ENCODE measurements at regions not wholly inside any gene's neighbourhood (a gene's known extent, or its start where the extent isn't known, plus 50 kb on each side); places are given as distances from the start of the nearest gene placed in this dataset.

- TF ChIP-seq CTCF (conservative IDR thresholded peaks at IDR 0.05; ENCODE audit: low read depth), result no peak
- H3K27ac ChIP-seq, result no peak overlapping the region
- peak; percentile 9 for DNase-seq (ENCODE audit: low spot score)
- POLR2A ChIA-PET (ENCODE audit: low non-redundant PET), result no interaction called here
- CTCF ChIA-PET, result interaction anchor here (0.5 kb wide), 1 partner anchor 234 kb away, joined by 5 read pairs; no protein-coding TSS in a partner anchor
Measured at GRCh38 chr12:5096241-5096924, 52.7 kb downstream of the KCNA5 start.

- H3K27ac ChIP-seq, result no peak overlapping the region
- DNase-seq (ENCODE audit: low spot score), result no peak
- ChIA-PET CTCF (interaction anchor here (0.6 kb wide), 1 partner anchor 344 kb away, joined by 4 read pairs; no protein-coding TSS in a partner anchor), POLR2A (ENCODE audit: low non-redundant PET) (no interaction called here)
- TF ChIP-seq CTCF (conservative IDR thresholded peaks at IDR 0.05; ENCODE audit: low read depth), result no peak
Measured at GRCh38 chr12:5097786-5098185, 54.1 kb downstream of the KCNA5 start.

- ChIA-PET CTCF (no interaction called here), POLR2A (ENCODE audit: low non-redundant PET) (no interaction called here)
- DNase-seq (ENCODE audit: low spot score), result no peak
- no peak overlapping the region for H3K27ac ChIP-seq
- TF ChIP-seq CTCF (conservative IDR thresholded peaks at IDR 0.05; ENCODE audit: low read depth), result no peak
Measured at GRCh38 chr12:5099136-5099535, 55.5 kb downstream of the KCNA5 start.

- TF ChIP-seq CTCF (conservative IDR thresholded peaks at IDR 0.05; ENCODE audit: low read depth), result no peak
- no peak for DNase-seq (ENCODE audit: low spot score)
- H3K27ac ChIP-seq, result no peak overlapping the region
- ChIA-PET CTCF (no interaction called here), POLR2A (ENCODE audit: low non-redundant PET) (no interaction called here)
Measured at GRCh38 chr12:5099591-5099990, 55.9 kb downstream of the KCNA5 start.

- no peak overlapping the region for H3K27ac ChIP-seq
- ChIA-PET CTCF (no interaction called here), POLR2A (ENCODE audit: low non-redundant PET) (no interaction called here)
- no peak for TF ChIP-seq CTCF (conservative IDR thresholded peaks at IDR 0.05; ENCODE audit: low read depth)
- DNase-seq (ENCODE audit: low spot score), result no peak
Measured at GRCh38 chr12:5101686-5102085, 58.0 kb downstream of the KCNA5 start.

- ChIA-PET POLR2A (ENCODE audit: low non-redundant PET) (no interaction called here), CTCF (no interaction called here)
- DNase-seq (ENCODE audit: low spot score), result no peak
- no peak overlapping the region for H3K27ac ChIP-seq
- no peak for TF ChIP-seq CTCF (conservative IDR thresholded peaks at IDR 0.05; ENCODE audit: low read depth)
Measured at GRCh38 chr12:5102261-5102789, 58.6 kb downstream of the KCNA5 start.
